Pancreas (tissue), 10 donors: ENCODE measurements at regions not wholly inside any gene's neighbourhood (a gene's known extent, or its start where the extent isn't known, plus 50 kb on each side); places are given as distances from the start of the nearest gene placed in this dataset.

Source experiments
- ATAC-seq, 4 donors: fragments of 200-7000 bp; cut with Tn5 transposase; one replicate each; pipeline versions ENCODE4 v1.8.0 to v1.9.1; 2020; ENCODE audit warnings: mild to moderate bottlenecking in 4 of 4, moderate library complexity in 4 of 4
- DNase-seq, 6 donors: peaks; one replicate each; pipeline ENCODE4 v3.0.0-alpha.2; 2020
- FAIRE-seq: peaks from 2 replicates; lab custom pipeline; 2012; peaks lifted over from hg19 to GRCh38; lab: Jason Lieb, UNC
- H3K27ac ChIP-seq, 4 donors: fragments of 200-600 bp; sonication (generic); 1 replicate in 3 of 4; 2 replicates in 1 of 4; pipeline versions ENCODE4 v1.5.0 to v1.8.0; 2020
- H3K27me3 ChIP-seq, 4 donors: fragments of 200-600 bp; one replicate each; pipeline ENCODE4 v1.8.0; 2021
- H3K36me3 ChIP-seq, 3 donors: fragments of 200-600 bp; sonication (generic) in 1 of 3; one replicate each; pipeline versions ENCODE4 v1.5.0 to v1.8.0; 2020 to 2021
- H3K4me1 ChIP-seq, 3 donors: fragments of 200-600 bp; one replicate each; pipeline ENCODE4 v1.8.0; 2021
- H3K4me3 ChIP-seq, 4 donors: fragments of 200-600 bp; sonication (generic) in 2 of 4; one replicate each; pipeline versions ENCODE4 v1.5.0 to v1.8.0; 2020 to 2021
- H3K9me3 ChIP-seq, 4 donors: fragments of 200-600 bp; one replicate each; pipeline ENCODE4 v1.8.0; 2021
- CTCF ChIP-seq, 4 donors: fragments of 200-600 bp; sonication (generic) in 3 of 4; IDR thresholded peaks; one replicate each; pipeline versions ENCODE4 v1.5.0 to v1.8.0; 2021; ENCODE audit warnings: antibody characterized with exemption in 4 of 4
- WGBS, 2 donors: extraction: QIAGEN DNeasy Blood & Tissue Kit; methylation state at CpG; one replicate each; pipeline ENCODE4 v1.1.7; 2013; 5-methylcytosine and 5-hydroxymethylcytosine counted together
- intact Hi-C, 3 donors: fragments of 100-400 bp; cut with DNase I; formaldehyde crosslinking; loops; one replicate each; pipeline versions ENCODE4 v1.11.1 to v1.14.2; 2022
- donor health status: healthy with polysubstance abuse.
- donor health status: DM: no; HTN: no; CAD: no; lungs with moderate emphysema.
- donor health status: DM: no; HTN: no; CAD: no.
- donor health status: control.
- donor health status: control.
- donor health status: Bipolar disorder and iron deficiency.
- donor health status: DM: yes; HTN: yes; CAD: no.
- donor health status: DM: no; HTN: no; CAD: no.
- donor health status: DM: no; HTN: no; CAD: no.
- donor health status: DM: yes; HTN: yes; CAD: no.

DNA sequence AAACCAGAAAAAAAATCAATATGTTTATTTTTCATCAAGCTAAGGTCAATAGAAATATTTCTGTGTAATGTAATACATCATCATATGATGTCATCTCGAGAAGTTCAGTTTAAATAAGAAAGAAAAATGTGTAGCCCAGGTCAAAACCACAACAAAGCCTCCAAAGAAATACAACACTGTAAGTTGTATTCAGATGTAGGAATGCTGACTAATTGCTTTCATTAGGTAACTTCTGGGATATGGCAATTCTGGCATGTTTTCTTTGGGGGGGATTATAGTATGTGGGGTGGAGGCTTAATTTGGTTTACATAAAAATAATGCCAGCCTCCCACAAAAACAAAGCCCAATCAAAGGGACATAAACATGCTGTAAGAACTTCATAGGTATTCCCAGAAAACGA, 881.8 kb upstream of the CITED2 start:
- 41 to 52% methylated on average over 2 of the region's 2 CpGs for WGBS, 2 donors
- no peak for FAIRE-seq

DNA sequence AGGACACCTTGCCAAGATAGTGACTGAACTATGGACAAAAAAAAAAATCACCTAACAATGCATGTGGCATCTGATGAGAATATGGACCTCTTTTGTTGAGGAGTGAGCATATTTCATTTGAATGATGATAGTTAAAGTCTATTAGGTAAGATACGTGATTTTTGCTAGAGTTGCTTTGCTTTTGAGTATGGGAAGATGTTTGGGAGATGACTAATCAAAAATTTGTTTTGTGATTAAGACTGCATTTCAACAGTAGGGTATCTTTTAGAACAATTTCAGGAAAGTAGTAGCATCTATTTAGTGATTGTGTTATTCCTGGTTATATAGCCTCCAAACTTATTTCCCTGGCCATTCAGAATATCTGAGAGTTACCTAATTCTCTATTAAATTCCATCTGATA, 878.6 kb upstream of the CITED2 start:
- intact Hi-C loops: no loop called here
- no peaks in the 10 kb centered on the region for H3K27me3 ChIP-seq
- no peak for TF ChIP-seq CTCF (IDR thresholded peaks at IDR 0.05)
- no peak for ATAC-seq
- no peak for FAIRE-seq
- no peak overlapping the region for H3K27ac ChIP-seq
- no peaks in the 10 kb centered on the region for H3K9me3 ChIP-seq
- no peak overlapping the region for H3K4me3 ChIP-seq
- no peak for DNase-seq
- peaks cover 0 to 7% (median 0%) of the 10 kb centered on the region in 3 donors for H3K4me1 ChIP-seq
- H3K36me3 ChIP-seq: no peaks in the 10 kb centered on the region
- WGBS, 2 donors: 62 to 78% methylated on average over 1 of the region's 1 CpG

More for the DNA sequence above, 881.8 kb upstream of the CITED2 start:
- H3K4me1 ChIP-seq: peaks cover 0 to 7% (median 0%) of the 10 kb centered on the region in 3 donors
- intact Hi-C loops: no loop called here
- H3K4me3 ChIP-seq: no peak overlapping the region
- no peaks in the 10 kb centered on the region for H3K9me3 ChIP-seq
- no peak overlapping the region for H3K27ac ChIP-seq
- ATAC-seq: peak in 2 of 4 donors; percentile 27 to 48
- no peak for DNase-seq
- no peaks in the 10 kb centered on the region for H3K27me3 ChIP-seq
- no peak for TF ChIP-seq CTCF (IDR thresholded peaks at IDR 0.05)
- H3K36me3 ChIP-seq: no peaks in the 10 kb centered on the region

DNA sequence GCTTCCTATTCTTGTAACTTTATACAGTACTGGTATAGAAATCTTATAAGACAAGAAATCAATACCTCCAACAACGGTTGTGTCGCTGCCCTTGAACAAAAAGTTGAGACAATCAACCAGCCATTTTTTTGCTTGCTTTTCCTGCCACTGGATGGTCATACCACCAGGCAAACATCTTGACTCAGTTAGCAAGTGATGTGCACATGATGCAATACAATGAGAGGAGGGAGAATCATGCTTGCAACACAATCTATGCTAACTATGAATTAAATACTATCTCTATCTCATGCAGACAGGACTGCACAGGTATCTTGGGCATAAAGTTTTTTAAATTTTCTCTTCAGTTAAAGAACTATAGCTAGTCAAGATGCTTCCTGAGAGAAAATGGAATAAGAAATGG, 877.7 kb upstream of the CITED2 start:
- Histone ChIP-seq H3K4me3 (no peak overlapping the region), H3K27me3 (no peaks in the 10 kb centered on the region), H3K4me1 (peaks cover 0 to 7% (median 0%) of the 10 kb centered on the region in 3 donors), H3K27ac (no peak overlapping the region), H3K9me3 (no peaks in the 10 kb centered on the region), H3K36me3 (no peaks in the 10 kb centered on the region)
- no peak for TF ChIP-seq CTCF (IDR thresholded peaks at IDR 0.05)
- FAIRE-seq (no peak), ATAC-seq (no peak), DNase-seq (no peak)
- intact Hi-C loops: no loop called here
- 46 to 60% methylated on average over 2 of the region's 2 CpGs for WGBS, 2 donors

- FAIRE-seq (no peak), ATAC-seq (peak in 3 of 4 donors; percentile 46 to 71 (median 67)), DNase-seq (no peak)
- H3K9me3 ChIP-seq: no peaks in the 10 kb centered on the region
- no peak for TF ChIP-seq CTCF (IDR thresholded peaks at IDR 0.05)
- H3K36me3 ChIP-seq: no peaks in the 10 kb centered on the region
- intact Hi-C loops: no loop called here
- WGBS, 2 donors: 55% methylated on average over 8 of the region's 8 CpGs
- H3K4me3 ChIP-seq: no peak overlapping the region
- no peaks in the 10 kb centered on the region for H3K27me3 ChIP-seq
- H3K4me1 ChIP-seq: no peaks in the 10 kb centered on the region
- no peak overlapping the region for H3K27ac ChIP-seq
Observed at GRCh38 chr6:140245296-140246040, 871.0 kb upstream of the CITED2 start.

DNA sequence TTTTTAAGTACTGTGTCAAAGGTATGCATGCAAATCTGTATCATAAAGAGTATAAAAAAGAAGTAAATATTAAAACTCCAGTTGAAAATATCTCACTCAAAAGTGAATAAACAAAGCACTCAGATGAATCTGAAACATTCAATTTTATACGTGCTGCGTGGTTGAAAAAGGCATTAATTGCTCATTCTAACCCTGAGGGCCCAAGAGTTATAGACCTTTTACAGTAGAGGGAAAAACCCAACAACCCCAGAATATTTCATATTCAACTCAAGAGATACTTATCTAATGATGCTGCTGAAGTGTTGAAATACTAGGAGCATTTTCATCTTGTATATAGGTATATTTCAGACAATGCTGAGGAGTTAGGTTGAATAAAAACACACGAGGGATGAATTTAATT, 862.8 kb upstream of the CITED2 start:
- TF ChIP-seq CTCF (IDR thresholded peaks at IDR 0.05): no peak
- Histone ChIP-seq H3K4me3 (no peak overlapping the region), H3K9me3 (no peaks in the 10 kb centered on the region), H3K27me3 (no peaks in the 10 kb centered on the region), H3K27ac (no peak overlapping the region), H3K36me3 (no peaks in the 10 kb centered on the region), H3K4me1 (no peaks in the 10 kb centered on the region)
- no peak for FAIRE-seq
- no peak for DNase-seq
- 75 to 81% methylated on average over 3 of the region's 3 CpGs for WGBS, 2 donors
- no peak for ATAC-seq
- intact Hi-C loops: no loop called here
